Neural progenitor cell (in vitro differentiated cells): ENCODE measurements at regions not wholly inside any gene's neighbourhood (a gene's known extent, or its start where the extent isn't known, plus 50 kb on each side); places are given as distances from the start of the nearest gene placed in this dataset.

ENCODE experiments used
- EZH2 ChIP-seq: fragments of 200-600 bp; sonication (generic); IDR thresholded peaks from 2 replicates; pipeline ENCODE4 v1.6.1; 2017; ENCODE audit warnings: antibody characterized with exemption, mild to moderate bottlenecking, moderate library complexity
- EZH2phosphoT487 ChIP-seq: fragments of 200-600 bp; sonication (generic); IDR thresholded peaks from 2 replicates; pipeline ENCODE4 v1.6.1; 2017; ENCODE audit warnings: antibody characterized with exemption
- TF ChIP-seq, protein P1 (sequence below): fragments of 200-600 bp; sonication (generic); IDR thresholded peaks from 2 replicates; pipeline ENCODE4 v1.5.1; 2017; ENCODE audit warnings: antibody characterized with exemption, mild to moderate bottlenecking

DNA sequence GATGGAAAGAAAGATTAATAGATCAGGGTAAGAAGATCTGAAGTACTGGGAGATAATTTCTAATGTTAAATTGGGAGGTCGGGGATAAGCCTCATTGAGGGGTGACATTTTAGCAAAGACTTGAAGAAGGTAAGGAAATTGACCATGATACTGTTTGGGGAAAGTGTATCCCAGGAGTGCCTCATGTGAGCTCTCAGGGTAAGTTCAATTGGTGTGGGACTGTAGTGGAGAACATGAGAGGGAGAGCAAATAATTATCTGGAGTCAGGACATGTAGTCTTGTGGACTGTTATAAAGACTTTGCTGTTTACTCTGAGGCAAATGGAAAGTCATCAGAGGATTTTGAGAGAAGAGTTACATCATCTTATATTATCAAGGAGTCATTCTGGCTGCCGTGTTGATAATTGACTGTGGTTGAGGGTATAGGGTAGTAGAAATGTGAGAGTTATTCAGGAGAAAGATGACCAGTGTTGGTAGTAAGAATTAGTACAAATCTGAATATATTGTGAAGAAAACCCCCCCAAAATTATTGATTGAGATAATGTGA lies 624.4 kb downstream of the ADCYAP1 start:
- TF ChIP-seq, protein P1, sequence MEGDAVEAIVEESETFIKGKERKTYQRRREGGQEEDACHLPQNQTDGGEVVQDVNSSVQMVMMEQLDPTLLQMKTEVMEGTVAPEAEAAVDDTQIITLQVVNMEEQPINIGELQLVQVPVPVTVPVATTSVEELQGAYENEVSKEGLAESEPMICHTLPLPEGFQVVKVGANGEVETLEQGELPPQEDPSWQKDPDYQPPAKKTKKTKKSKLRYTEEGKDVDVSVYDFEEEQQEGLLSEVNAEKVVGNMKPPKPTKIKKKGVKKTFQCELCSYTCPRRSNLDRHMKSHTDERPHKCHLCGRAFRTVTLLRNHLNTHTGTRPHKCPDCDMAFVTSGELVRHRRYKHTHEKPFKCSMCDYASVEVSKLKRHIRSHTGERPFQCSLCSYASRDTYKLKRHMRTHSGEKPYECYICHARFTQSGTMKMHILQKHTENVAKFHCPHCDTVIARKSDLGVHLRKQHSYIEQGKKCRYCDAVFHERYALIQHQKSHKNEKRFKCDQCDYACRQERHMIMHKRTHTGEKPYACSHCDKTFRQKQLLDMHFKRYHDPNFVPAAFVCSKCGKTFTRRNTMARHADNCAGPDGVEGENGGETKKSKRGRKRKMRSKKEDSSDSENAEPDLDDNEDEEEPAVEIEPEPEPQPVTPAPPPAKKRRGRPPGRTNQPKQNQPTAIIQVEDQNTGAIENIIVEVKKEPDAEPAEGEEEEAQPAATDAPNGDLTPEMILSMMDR: no peak
- TF ChIP-seq EZH2: no peak
- TF ChIP-seq EZH2phosphoT487: no peak
